Stomach smooth muscle (tissue), 2 donors: ENCODE measurements at regions not wholly inside any gene's neighbourhood (a gene's known extent, or its start where the extent isn't known, plus 50 kb on each side); places are given as distances from the start of the nearest gene placed in this dataset.

ENCODE experiments used
- H3K27ac ChIP-seq: one replicate; pipeline ENCODE4 v1.7.0; 2013; ENCODE audit warnings: mild to moderate bottlenecking, low read length, inconsistent platforms
- H3K27me3 ChIP-seq, 2 donors: one replicate each; pipeline ENCODE4 v1.7.0; 2013; ENCODE audit warnings: low read length in 2 of 2; ENCODE audit not compliant: insufficient read depth in 2 of 2, control insufficient read depth in 1 of 2
- H3K36me3 ChIP-seq, 2 donors: one replicate each; pipeline ENCODE4 v1.7.0; 2013; ENCODE audit warnings: low read length in 2 of 2; ENCODE audit not compliant: control insufficient read depth in 2 of 2, insufficient read depth in 2 of 2
- H3K4me1 ChIP-seq: one replicate; pipeline ENCODE4 v1.7.0; 2013; ENCODE audit warnings: low read length; ENCODE audit not compliant: control insufficient read depth, insufficient read depth
- H3K4me3 ChIP-seq, 2 donors: one replicate each; pipeline ENCODE4 v1.7.0; 2013; ENCODE audit warnings: low read length in 2 of 2
- H3K9ac ChIP-seq, 2 donors: one replicate each; pipeline ENCODE4 v1.7.0; 2013; ENCODE audit warnings: low read length in 2 of 2, mild to moderate bottlenecking in 1 of 2
- H3K9me3 ChIP-seq, 2 donors: one replicate each; pipeline ENCODE4 v1.7.0; 2013; ENCODE audit warnings: low read length in 2 of 2; ENCODE audit not compliant: control insufficient read depth in 2 of 2
- donor health status: healthy.
- donor health status: Pancreatic carcinoma.

DNA sequence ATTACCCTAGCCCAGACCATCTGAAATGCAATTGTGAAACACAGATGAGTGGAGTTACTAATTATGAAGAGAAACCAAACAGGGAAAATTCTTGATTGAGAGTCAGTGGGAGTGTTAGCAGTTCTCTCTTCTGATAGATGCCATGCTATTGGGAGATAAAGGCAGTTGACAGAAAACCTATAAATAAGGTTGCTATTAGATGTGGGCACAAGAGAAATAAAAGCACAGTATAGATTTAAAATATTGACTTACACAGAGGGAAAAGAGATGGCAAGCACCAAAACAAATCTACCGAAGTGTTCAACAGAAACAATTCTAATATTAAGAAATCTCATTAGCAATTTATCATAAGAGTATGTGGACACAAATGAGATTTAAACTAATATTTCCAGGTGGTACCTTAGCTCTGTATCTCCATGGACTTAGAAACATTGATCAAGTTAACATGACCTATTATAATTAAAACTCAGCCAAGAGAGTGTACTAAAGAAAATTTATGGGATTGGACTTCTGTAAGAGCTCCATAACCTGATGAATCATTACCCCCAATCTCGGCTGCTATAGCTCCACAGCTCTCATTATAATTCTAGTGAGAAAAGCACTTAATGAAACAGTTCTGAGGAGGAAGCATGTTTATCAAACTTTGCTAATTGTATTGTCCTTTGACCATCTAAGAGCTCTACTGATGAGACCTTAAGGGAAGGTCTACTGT, 665.0 kb upstream of the RIOK2 start:
- H3K4me3 ChIP-seq: no peak overlapping the region
- H3K27me3 ChIP-seq: no peaks in the 10 kb centered on the region
- H3K4me1 ChIP-seq: no peaks in the 10 kb centered on the region
- H3K36me3 ChIP-seq: no peaks in the 10 kb centered on the region
- no peaks in the 10 kb centered on the region for H3K9me3 ChIP-seq
- no peak overlapping the region for H3K9ac ChIP-seq
- H3K27ac ChIP-seq: no peak overlapping the region

GRCh38 chr5:97851036-97851435, 668.0 kb upstream of the RIOK2 start:
- H3K27ac ChIP-seq: no peak overlapping the region
- no peak overlapping the region for H3K4me3 ChIP-seq
- no peak overlapping the region for H3K9ac ChIP-seq
- H3K27me3 ChIP-seq: no peaks in the 10 kb centered on the region
- no peaks in the 10 kb centered on the region for H3K4me1 ChIP-seq
- no peaks in the 10 kb centered on the region for H3K9me3 ChIP-seq
- no peaks in the 10 kb centered on the region for H3K36me3 ChIP-seq

- Histone ChIP-seq H3K9me3 (no peaks in the 10 kb centered on the region), H3K27ac (no peak overlapping the region), H3K36me3 (no peaks in the 10 kb centered on the region), H3K4me3 (no peak overlapping the region), H3K27me3 (no peaks in the 10 kb centered on the region), H3K9ac (no peak overlapping the region), H3K4me1 (no peaks in the 10 kb centered on the region)
These were observed 672.1 kb upstream of the RIOK2 start for GRCh38 chr5:97854871-97855762.

GRCh38 chr5:97874491-97874890, 691.4 kb upstream of the RIOK2 start:
- no peaks in the 10 kb centered on the region for H3K27me3 ChIP-seq
- no peaks in the 10 kb centered on the region for H3K4me1 ChIP-seq
- no peaks in the 10 kb centered on the region for H3K9me3 ChIP-seq
- H3K4me3 ChIP-seq: no peak overlapping the region
- no peak overlapping the region for H3K9ac ChIP-seq
- H3K27ac ChIP-seq: no peak overlapping the region
- no peaks in the 10 kb centered on the region for H3K36me3 ChIP-seq

- no peaks in the 10 kb centered on the region for H3K36me3 ChIP-seq
- no peaks in the 10 kb centered on the region for H3K4me1 ChIP-seq
- no peak overlapping the region for H3K4me3 ChIP-seq
- H3K27ac ChIP-seq: no peak overlapping the region
- no peaks in the 10 kb centered on the region for H3K27me3 ChIP-seq
- no peak overlapping the region for H3K9ac ChIP-seq
- H3K9me3 ChIP-seq: no peaks in the 10 kb centered on the region
These were observed 693.2 kb upstream of the RIOK2 start for GRCh38 chr5:97876272-97876671.

DNA sequence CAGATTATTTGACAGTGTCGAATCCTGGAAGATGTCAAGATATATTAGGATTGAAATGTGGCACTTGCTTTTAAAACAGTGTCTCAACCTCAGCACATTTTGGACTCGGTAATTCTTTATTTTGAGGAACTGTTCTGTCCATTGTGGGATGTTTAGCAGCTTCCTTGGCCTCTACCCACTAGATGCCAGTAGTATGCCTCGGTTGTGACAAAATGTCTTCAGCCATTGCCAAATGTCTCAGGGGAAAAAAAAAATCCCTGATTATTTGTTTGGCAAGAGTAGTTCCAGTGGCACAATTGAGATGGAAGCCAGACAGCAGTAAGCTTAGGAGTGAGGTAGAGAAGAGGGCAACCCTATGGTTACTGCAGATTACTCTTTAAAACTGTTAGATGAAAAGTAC, 694.5 kb upstream of the RIOK2 start:
- no peaks in the 10 kb centered on the region for H3K36me3 ChIP-seq
- no peaks in the 10 kb centered on the region for H3K4me1 ChIP-seq
- no peak overlapping the region for H3K9ac ChIP-seq
- H3K27ac ChIP-seq: no peak overlapping the region
- no peak overlapping the region for H3K4me3 ChIP-seq
- no peaks in the 10 kb centered on the region for H3K27me3 ChIP-seq
- H3K9me3 ChIP-seq: no peaks in the 10 kb centered on the region

GRCh38 chr5:97888439-97888838, 705.4 kb upstream of the RIOK2 start:
- H3K36me3 ChIP-seq: no peaks in the 10 kb centered on the region
- H3K27me3 ChIP-seq: no peaks in the 10 kb centered on the region
- H3K9me3 ChIP-seq: no peaks in the 10 kb centered on the region
- H3K9ac ChIP-seq: no peak overlapping the region
- no peaks in the 10 kb centered on the region for H3K4me1 ChIP-seq
- H3K27ac ChIP-seq: no peak overlapping the region
- no peak overlapping the region for H3K4me3 ChIP-seq

DNA sequence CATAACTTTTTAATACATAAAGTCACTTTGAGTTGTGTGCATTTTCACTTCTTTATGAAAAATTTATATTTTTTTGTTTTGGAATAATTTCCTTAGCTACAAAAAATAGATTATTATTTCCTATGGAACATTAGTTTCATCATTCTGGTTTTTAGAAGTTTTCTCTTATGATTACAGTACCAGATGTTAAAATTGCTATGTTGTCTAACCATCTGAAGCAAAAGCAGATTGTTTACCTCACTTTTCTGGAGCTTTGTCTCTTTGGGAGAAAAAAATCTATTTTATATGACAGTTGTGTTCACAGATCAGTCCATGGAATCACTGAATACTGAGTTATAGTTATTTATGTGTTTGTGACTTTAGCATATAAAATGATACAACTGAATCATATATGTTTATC, 708.9 kb upstream of the RIOK2 start:
- H3K4me3 ChIP-seq: no peak overlapping the region
- no peaks in the 10 kb centered on the region for H3K9me3 ChIP-seq
- no peaks in the 10 kb centered on the region for H3K36me3 ChIP-seq
- H3K27me3 ChIP-seq: no peaks in the 10 kb centered on the region
- H3K4me1 ChIP-seq: no peaks in the 10 kb centered on the region
- H3K9ac ChIP-seq: no peak overlapping the region
- no peak overlapping the region for H3K27ac ChIP-seq

DNA sequence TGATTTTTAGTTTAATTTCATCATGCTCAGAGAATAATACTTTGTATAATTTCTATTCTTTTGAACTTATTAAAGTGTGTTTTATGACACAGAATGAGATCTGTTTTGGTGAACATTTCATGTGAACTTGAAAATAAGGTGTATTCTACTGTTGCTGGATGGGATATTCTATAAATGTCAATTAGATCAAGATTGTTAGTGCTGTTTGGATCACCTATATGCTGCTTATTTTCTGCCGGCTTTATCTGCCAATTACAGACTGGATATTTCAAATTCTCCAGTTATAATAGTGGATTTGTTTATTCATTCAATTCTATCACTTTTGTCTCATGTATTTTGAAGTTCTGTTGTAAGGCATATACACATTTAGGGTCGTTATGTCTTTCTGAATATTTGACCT, 720.7 kb upstream of the RIOK2 start:
- no peak overlapping the region for H3K27ac ChIP-seq
- H3K36me3 ChIP-seq: no peaks in the 10 kb centered on the region
- peaks cover 0 to 8% of the 10 kb centered on the region in 2 donors for H3K9me3 ChIP-seq
- H3K4me3 ChIP-seq: no peak overlapping the region
- no peak overlapping the region for H3K9ac ChIP-seq
- no peaks in the 10 kb centered on the region for H3K27me3 ChIP-seq
- H3K4me1 ChIP-seq: no peaks in the 10 kb centered on the region

DNA sequence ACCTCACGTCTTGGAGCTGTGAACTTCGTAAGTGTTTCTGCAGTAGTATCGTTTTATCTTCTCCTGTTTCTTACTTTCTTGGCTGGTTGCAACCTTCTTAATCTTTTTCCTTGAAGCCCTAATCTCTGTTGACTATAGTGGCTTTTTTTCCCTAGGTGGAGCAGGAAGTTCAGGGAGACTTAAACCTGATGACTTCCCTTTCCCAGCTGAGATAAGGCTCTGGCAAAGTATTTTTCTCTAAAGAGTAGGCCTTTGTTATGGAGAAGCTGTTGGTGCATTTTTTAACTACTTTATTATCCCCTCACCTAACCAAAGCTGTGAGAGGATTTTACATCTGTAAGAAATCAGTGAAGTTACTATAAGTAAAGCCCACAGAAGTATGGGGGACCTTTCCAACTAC, 723.1 kb upstream of the RIOK2 start:
- no peak overlapping the region for H3K4me3 ChIP-seq
- peaks cover 0 to 8% of the 10 kb centered on the region in 2 donors for H3K9me3 ChIP-seq
- H3K9ac ChIP-seq: no peak overlapping the region
- H3K27ac ChIP-seq: no peak overlapping the region
- H3K4me1 ChIP-seq: no peaks in the 10 kb centered on the region
- no peaks in the 10 kb centered on the region for H3K27me3 ChIP-seq
- H3K36me3 ChIP-seq: no peaks in the 10 kb centered on the region
